Endothelial cell of umbilical vein (primary cell): ENCODE measurements at regions not wholly inside any gene's neighbourhood (a gene's known extent, or its start where the extent isn't known, plus 50 kb on each side); places are given as distances from the start of the nearest gene placed in this dataset.

Experiments used
- BruUV-seq: library from RNA; stranded (reverse); fragments of 400-500 nt; replicated peaks from 2 replicates; lab custom pipeline; 2021; lab: Mats Ljungman, UMichigan
- CTCF ChIA-PET: fragments of 300-600, 350-600 bp; sonication (Branson Sonifier 250); formaldehyde crosslinking; loops from one replicate; lab custom pipeline; 2021; ENCODE audit warnings: antibody characterized with exemption, inconsistent platforms; lab: Charles Lee
- POLR2A ChIA-PET: fragments of 300-600, 350-600 bp; sonication (Branson Sonifier 250); formaldehyde crosslinking; loops from one replicate; lab custom pipeline; 2021; ENCODE audit warnings: antibody characterized with exemption, inconsistent platforms; lab: Charles Lee
- DNase-seq: peaks from one replicate; pipeline ENCODE4 v3.0.0-alpha.2; 2011; ENCODE audit warnings: low read depth, low spot score
- FAIRE-seq: peaks from 2 replicates; lab custom pipeline; 2011; peaks lifted over from hg19 to GRCh38; lab: Jason Lieb, UNC
- H2AFZ ChIP-seq: 2 replicates; pipeline ENCODE4 v1.6.0; 2012; ENCODE audit warnings: low read depth, low read length, control low read depth, inconsistent platforms
- H3K27ac ChIP-seq: 2 replicates; pipeline ENCODE4 v1.5.1; 2011; ENCODE audit warnings: low read depth, mild to moderate bottlenecking, control low read depth, low read length, moderate library complexity; ENCODE audit not compliant: insufficient read depth
- H3K27me3 ChIP-seq, 2 experiments: 2 replicates each; pipeline versions ENCODE4 v1.6.0 to v1.6.1; 2011; ENCODE audit warnings: low read length in 2 of 2, mixed read lengths in 1 of 2; ENCODE audit not compliant: control insufficient read depth in 2 of 2, insufficient read depth in 2 of 2
- H3K36me3 ChIP-seq, 2 experiments: 2 replicates in 1 of 2; 3 replicates in 1 of 2; pipeline ENCODE4 v1.5.1; 2011; ENCODE audit warnings: low read length in 2 of 2, mild to moderate bottlenecking in 1 of 2, moderate library complexity in 1 of 2; ENCODE audit not compliant: control insufficient read depth in 2 of 2, insufficient read depth in 2 of 2; ENCODE audit errors: extremely low read depth in 1 of 2
- H3K4me1 ChIP-seq: 3 replicates; pipeline ENCODE4 v1.5.1; 2011; ENCODE audit warnings: mild to moderate bottlenecking, low read length; ENCODE audit not compliant: control insufficient read depth, insufficient read depth; ENCODE audit errors: extremely low read depth
- H3K4me2 ChIP-seq: 2 replicates; pipeline ENCODE4 v1.6.1; 2011; ENCODE audit warnings: low read length, control low read depth, mixed read lengths; ENCODE audit not compliant: insufficient read depth
- H3K4me3 ChIP-seq, 3 experiments: fragments of 200-600 bp in 1 of 3; sonication (generic), shearing (Covaris generic) in 1 of 3; replicated peaks in 1 of 3; 2 replicates each; pipeline ENCODE4 v1.5.1; 2011 to 2016; ENCODE audit warnings: control low read depth in 3 of 3, low read length in 3 of 3, mild to moderate bottlenecking in 2 of 3, inconsistent platforms in 1 of 3, low read depth in 1 of 3, moderate library complexity in 1 of 3; ENCODE audit not compliant: insufficient read depth in 1 of 3
- H3K79me2 ChIP-seq: 2 replicates; pipeline ENCODE4 v1.6.0; 2012; ENCODE audit warnings: low read length, inconsistent platforms; ENCODE audit not compliant: control insufficient read depth, insufficient read depth
- H3K9ac ChIP-seq: replicated peaks from 2 replicates; pipeline ENCODE3; 2011; ENCODE audit warnings: low read length, control low read depth; ENCODE audit not compliant: insufficient read depth; ENCODE audit errors: extremely low read depth
- H3K9me1 ChIP-seq: replicated peaks from 3 replicates; pipeline ENCODE4 v1.6.0; 2011; ENCODE audit warnings: mild to moderate bottlenecking, low read length; ENCODE audit not compliant: control insufficient read depth, insufficient read depth; ENCODE audit errors: extremely low read depth
- H3K9me3 ChIP-seq: replicated peaks from 2 replicates; pipeline ENCODE4 v1.5.1; 2012; ENCODE audit warnings: low read length, inconsistent platforms; ENCODE audit not compliant: control insufficient read depth, insufficient read depth
- H4K20me1 ChIP-seq: replicated peaks from 2 replicates; pipeline ENCODE3; 2011; ENCODE audit warnings: mild to moderate bottlenecking, low read length; ENCODE audit not compliant: control insufficient read depth, insufficient read depth; ENCODE audit errors: extremely low read depth
- EZH2 ChIP-seq: IDR thresholded peaks from 2 replicates; pipeline ENCODE4 v1.6.1; 2012; ENCODE audit warnings: borderline replicate concordance, low read depth, mild to moderate bottlenecking, moderate library complexity, low read length, inconsistent platforms; ENCODE audit not compliant: severe bottlenecking
- FOS ChIP-seq: IDR thresholded peaks from 2 replicates; pipeline ENCODE4 v1.6.1; 2011; ENCODE audit warnings: mild to moderate bottlenecking, low read length, moderate library complexity, borderline replicate concordance; ENCODE audit not compliant: insufficient read depth
- GATA2 ChIP-seq: IDR thresholded peaks from 2 replicates; pipeline ENCODE4 v1.7.0; 2011; ENCODE audit warnings: low read depth, mild to moderate bottlenecking, moderate library complexity, mixed read lengths, low read length; ENCODE audit not compliant: insufficient read length, insufficient read depth
- JUN ChIP-seq: IDR thresholded peaks from 2 replicates; pipeline ENCODE4 v1.6.1; 2011; ENCODE audit warnings: borderline replicate concordance, low read depth; ENCODE audit not compliant: insufficient read length, insufficient read depth
- MYC ChIP-seq: IDR thresholded peaks from one replicate; pipeline ENCODE4 v1.6.1; 2011; ENCODE audit warnings: mild to moderate bottlenecking, low read depth, low read length
- POLR2A ChIP-seq: IDR thresholded peaks from 2 replicates; pipeline ENCODE4 v1.6.1; 2012; ENCODE audit warnings: low read depth, mild to moderate bottlenecking, control low read depth, low read length
- POLR2AphosphoS5 ChIP-seq: IDR thresholded peaks from 2 replicates; pipeline ENCODE4 v1.6.1; 2012; ENCODE audit warnings: low read depth, mild to moderate bottlenecking, control low read depth, low read length, moderate library complexity; ENCODE audit not compliant: insufficient read depth
- dilution Hi-C: fragments of 300-500 bp; cut with MboI; formaldehyde crosslinking; loops from one replicate; pipeline ENCODE4 v1.15.0; 2019; ENCODE audit warnings: low sequenced_read_pairs; ENCODE audit not compliant: extremely low pct_ligation_motif_present
- intact Hi-C: fragments of 100-400 bp; cut with micrococcal nuclease; formaldehyde crosslinking; loops from one replicate; pipeline ENCODE4 v1.10.0; 2022
- TF ChIP-seq, protein P1 (sequence below), 2 donors: IDR thresholded peaks; 1 replicate in 1 of 2; 2 replicates in 1 of 2; pipeline ENCODE4 v1.5.1; 2011; ENCODE audit warnings: low read length in 2 of 2, mild to moderate bottlenecking in 2 of 2, moderate library complexity in 2 of 2, control low read depth in 1 of 2, inconsistent platforms in 1 of 2, low read depth in 1 of 2; ENCODE audit not compliant: insufficient read depth in 1 of 2; ENCODE audit errors: extremely low read depth in 1 of 2
- TF ChIP-seq, protein P2 (sequence below): IDR thresholded peaks from 2 replicates; pipeline ENCODE4 v1.6.1; 2011; ENCODE audit not compliant: insufficient read depth, insufficient read length

DNA sequence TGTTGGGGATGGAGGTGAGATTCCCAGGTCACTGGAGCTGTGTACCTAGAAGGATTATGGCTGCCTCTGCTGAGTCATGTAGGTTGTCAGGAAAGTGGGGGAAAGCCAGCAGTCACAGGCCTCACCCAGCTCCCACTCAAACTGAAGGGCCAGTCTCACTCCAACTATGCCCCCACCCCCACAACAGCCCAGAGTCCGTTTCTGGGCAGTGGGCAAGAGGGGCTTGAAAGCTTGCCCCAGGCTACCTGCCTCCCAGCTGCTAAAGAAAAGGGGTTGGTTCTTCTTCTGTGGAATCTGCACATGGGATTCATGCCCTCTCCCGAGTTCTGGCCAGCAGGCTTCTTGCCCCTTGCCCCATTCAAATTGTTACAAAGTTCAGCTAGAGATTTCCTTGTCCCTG, 116.0 kb upstream of the PGRMC2 start:
- Histone ChIP-seq H4K20me1 (no peaks in the 10 kb centered on the region), H3K4me2 (no peak overlapping the region), H3K9me3 (no peaks in the 10 kb centered on the region), H3K9ac (no peak overlapping the region), H3K4me3 (no peak overlapping the region), H3K79me2 (no peaks in the 10 kb centered on the region), H3K4me1 (no peaks in the 10 kb centered on the region), H2AFZ (no peak overlapping the region), H3K27me3 (no peaks in the 10 kb centered on the region), H3K36me3 (no peaks in the 10 kb centered on the region), H3K27ac (no peak overlapping the region), H3K9me1 (no peaks in the 10 kb centered on the region)
- dilution Hi-C loops (no loop called here), intact Hi-C loops (no loop called here)
- TF ChIP-seq JUN (no peak), EZH2 (no peak), MYC (no peak), POLR2AphosphoS5 (no peak), POLR2A (no peak), FOS (no peak), GATA2 (no peak)
- TF ChIP-seq, protein P1, sequence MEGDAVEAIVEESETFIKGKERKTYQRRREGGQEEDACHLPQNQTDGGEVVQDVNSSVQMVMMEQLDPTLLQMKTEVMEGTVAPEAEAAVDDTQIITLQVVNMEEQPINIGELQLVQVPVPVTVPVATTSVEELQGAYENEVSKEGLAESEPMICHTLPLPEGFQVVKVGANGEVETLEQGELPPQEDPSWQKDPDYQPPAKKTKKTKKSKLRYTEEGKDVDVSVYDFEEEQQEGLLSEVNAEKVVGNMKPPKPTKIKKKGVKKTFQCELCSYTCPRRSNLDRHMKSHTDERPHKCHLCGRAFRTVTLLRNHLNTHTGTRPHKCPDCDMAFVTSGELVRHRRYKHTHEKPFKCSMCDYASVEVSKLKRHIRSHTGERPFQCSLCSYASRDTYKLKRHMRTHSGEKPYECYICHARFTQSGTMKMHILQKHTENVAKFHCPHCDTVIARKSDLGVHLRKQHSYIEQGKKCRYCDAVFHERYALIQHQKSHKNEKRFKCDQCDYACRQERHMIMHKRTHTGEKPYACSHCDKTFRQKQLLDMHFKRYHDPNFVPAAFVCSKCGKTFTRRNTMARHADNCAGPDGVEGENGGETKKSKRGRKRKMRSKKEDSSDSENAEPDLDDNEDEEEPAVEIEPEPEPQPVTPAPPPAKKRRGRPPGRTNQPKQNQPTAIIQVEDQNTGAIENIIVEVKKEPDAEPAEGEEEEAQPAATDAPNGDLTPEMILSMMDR (IDR thresholded peaks at IDR 0.05; ENCODE audit: extremely low read depth in 1 of 2, insufficient read depth in 1 of 2, low read depth in 1 of 2, low read length in 2 of 2): no peak
- TF ChIP-seq, protein P2, sequence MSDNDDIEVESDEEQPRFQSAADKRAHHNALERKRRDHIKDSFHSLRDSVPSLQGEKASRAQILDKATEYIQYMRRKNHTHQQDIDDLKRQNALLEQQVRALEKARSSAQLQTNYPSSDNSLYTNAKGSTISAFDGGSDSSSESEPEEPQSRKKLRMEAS: no peak
- DNase-seq (no peak), FAIRE-seq (no peak)
- no TSS peak for BruUV-seq
- ChIA-PET CTCF (no interaction called here), POLR2A (interaction anchor here (0.6 kb wide), 1 partner anchor 433 kb away, joined by 7 read pairs; no protein-coding TSS in a partner anchor)
